CD4-positive, alpha-beta T cell treated with Interleukin-2 at 100 ng/mL for 4 hours (primary cell): ENCODE measurements at regions not wholly inside any gene's neighbourhood (a gene's known extent, or its start where the extent isn't known, plus 50 kb on each side); places are given as distances from the start of the nearest gene placed in this dataset.

Source experiments
- DNase-seq: peaks from one replicate; pipeline ENCODE4 v3.0.0-alpha.2; 2020; ENCODE audit warnings: low spot score

DNA sequence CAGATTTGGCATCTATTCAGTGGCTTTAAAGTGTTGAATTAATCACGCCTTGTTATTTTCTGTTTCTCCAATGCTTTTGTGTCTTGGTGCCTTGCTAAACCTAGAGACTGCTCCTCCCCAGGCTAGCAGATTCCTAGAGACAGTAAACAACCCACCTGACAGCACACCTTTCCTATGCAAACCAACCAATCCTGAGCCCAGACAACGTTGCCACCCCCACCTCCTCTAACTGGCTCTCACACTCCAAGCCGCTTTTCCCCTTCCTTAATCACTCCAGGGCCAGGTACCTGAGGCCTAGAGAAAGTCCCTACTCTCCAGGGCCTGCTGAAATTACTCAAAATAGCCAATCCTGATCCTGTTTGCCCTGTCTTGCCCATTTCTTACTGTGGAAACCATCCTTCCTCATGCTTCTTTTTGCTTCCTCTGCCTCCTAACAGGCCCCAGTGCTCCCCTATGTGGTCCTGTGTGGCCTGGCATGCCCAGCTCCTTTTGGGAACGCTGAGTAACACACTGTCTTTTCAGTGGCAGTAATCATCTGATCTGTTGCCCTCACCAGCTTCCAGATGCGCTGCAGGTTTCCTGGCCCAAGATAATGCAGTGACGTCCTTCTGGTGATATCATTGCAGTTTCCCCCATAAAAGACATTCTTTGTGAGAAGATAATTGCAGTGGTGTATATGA, 53.4 kb downstream of the GAS1 start:
- no peak for DNase-seq

DNA sequence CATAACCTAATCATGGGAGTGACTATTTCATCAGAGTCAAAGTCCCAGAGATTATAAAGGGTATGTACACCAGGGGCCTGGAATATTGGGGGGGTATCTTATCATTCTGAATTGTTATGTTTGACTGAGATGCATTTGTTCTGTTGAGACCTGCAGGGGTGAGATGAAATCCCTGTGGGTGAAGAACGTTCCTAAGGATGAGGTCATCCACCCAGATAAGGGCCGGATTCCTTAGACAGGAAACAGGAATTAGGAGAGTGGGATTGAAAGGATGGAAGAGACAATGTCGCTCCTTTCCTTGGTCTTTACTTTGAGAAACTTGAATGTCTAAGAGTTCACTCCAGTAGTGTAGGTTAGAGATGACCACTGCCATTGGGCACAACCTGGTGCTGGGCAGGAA, 54.7 kb downstream of the GAS1 start:
- no peak for DNase-seq

- DNase-seq: no peak
Observed at GRCh38 chr9:86891886-86892437, 55.3 kb downstream of the GAS1 start.

DNA sequence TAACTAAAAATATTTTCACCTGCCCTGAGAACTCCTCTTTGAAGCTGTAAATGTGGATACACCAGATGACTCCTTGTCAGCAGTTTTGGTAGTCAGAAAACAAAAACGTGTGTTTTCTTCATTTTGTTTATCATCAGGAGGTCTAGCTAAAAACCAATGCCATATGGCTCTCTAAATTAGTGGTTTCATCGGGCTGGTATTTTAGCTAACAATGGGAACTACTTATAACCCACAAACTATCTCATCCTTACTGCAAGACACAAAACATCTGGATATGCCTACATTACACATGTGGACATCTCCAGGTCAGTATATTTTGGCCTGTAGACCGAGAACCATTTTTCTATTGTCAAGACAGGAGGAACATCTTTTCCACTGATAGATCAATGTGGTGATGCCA, 56.2 kb downstream of the GAS1 start:
- DNase-seq: no peak

DNA sequence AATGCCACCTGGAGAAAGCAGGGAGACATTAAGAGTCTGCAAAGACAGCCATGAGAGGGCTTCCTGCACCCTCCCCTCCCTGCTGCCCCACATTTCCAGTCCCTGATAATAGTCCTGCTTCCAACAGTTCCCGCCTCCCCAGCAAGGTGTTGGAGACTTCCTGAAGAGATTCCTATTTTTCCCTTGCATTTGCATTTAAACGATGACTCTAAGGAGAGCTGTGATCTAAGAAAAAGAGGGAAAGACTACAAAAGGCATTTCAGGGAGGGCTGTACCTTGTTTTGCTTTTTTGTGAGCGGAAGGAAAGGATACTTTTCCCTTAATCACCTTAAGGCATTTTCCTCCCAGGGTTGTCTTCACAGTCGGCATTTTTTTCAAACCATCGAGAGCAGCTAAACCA, 62.1 kb downstream of the GAS1 start:
- no peak for DNase-seq

- DNase-seq: no peak
Observed at GRCh38 chr9:86876621-86877196, 70.6 kb downstream of the GAS1 start.

GRCh38 chr9:86868616-86869015, 78.7 kb downstream of the GAS1 start:
- DNase-seq: no peak

GRCh38 chr9:86867804-86868313, 79.4 kb downstream of the GAS1 start:
- DNase-seq: no peak

DNA sequence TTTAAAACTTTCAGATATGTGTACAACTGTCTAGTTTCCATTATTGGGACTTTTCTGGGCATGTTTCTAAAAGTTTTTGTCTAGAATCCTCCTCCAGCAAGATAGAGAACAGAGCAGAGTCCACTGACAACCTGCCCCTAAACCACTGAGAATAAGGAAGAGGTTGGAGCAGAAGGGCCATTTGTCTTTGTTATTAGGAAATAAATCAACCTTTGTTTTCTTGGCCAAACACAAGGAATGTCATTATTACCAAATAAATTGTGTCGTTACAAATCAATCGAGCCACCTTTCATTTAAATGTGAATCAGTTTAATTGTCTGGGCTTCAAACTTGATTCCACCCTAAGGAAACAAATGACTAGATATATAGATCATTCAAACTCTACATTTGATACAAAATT, 81.4 kb downstream of the GAS1 start:
- DNase-seq: no peak

DNA sequence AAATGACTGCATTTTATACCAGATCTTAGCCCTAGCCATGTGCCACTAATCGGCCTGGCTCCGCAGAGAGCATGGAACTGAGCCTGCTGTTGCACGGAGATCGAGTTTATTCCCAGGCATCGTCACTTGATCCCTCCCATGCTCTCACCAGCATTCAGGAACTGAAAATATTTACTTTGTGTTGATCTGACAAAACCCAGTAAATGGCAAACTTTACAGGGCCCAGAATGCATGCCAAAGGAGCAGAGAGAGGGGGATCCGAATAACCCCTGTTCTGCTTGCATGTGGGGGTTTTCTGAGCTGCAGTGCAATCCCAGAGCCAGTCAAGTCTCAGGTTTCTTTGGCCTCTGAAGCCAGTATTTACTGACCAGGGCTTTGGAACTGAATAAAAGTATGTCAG, 87.3 kb downstream of the GAS1 start:
- DNase-seq: no peak

- no peak for DNase-seq
Observed at GRCh38 chr9:86859056-86859455, 88.2 kb downstream of the GAS1 start.

GRCh38 chr9:86858009-86858408, 89.3 kb downstream of the GAS1 start:
- DNase-seq: no peak

DNA sequence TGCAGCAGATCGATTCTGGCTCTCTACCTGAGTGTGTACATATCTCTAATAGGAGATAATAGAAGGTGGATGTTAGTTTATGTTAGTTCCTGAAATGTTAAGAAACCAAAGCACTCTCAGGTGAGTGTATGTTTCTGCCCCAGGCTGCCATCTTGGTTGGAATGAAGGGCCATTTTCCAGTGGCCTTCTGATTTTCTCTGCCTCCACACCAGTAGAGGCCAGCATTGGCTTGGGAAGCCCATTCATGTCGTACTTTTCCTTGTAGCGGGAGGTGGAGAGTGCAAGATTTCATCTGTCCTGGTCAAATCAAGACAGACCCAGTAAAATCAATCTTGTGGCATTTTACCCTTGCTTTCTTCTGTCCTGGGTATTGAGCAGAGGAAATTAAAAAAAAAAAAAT, 91.0 kb downstream of the GAS1 start:
- DNase-seq: no peak

GRCh38 chr9:86854898-86855523, 92.3 kb downstream of the GAS1 start:
- DNase-seq: no peak

DNA sequence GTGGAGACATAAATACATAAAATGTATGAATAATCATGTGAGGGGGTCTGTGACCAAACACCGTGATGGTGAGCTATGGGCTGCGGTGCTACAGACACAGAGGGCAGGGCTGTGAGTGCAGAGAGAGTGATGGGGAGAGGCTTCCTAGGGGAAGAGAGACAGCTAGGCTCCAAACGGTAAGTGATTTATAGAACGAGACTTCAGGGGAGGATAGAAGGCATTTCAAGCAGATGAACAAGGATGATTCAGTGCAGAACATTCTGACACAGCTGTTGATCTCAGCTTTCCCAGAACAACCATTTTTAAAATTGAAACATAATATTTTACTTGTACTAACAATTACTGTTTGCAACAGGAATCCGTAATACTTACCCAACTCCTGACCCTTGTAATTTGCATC, 100.7 kb downstream of the GAS1 start:
- DNase-seq: no peak

DNA sequence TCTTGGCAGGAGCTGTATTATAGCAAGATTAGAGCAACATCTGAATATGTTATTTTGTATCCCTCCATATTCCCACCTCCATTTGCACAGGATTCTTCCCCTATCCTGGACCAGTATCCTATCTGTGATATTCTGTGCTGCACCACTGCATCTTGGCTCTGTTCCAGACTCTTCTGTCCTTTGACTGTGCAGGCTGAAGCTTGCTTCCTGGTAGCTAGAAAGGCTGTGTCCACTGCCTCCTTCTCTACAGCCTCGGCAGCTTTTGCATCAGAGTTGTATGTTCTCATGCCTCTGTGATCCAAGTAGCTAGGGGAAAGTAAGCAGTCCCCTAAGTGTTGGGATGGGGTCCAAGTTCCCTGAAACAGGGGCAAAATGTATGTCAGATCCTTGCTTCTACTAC, 104.1 kb downstream of the GAS1 start:
- no peak for DNase-seq

GRCh38 chr9:86842573-86842972, 104.7 kb downstream of the GAS1 start:
- DNase-seq: no peak

GRCh38 chr9:86839522-86839921, 107.8 kb downstream of the GAS1 start:
- DNase-seq: no peak

DNA sequence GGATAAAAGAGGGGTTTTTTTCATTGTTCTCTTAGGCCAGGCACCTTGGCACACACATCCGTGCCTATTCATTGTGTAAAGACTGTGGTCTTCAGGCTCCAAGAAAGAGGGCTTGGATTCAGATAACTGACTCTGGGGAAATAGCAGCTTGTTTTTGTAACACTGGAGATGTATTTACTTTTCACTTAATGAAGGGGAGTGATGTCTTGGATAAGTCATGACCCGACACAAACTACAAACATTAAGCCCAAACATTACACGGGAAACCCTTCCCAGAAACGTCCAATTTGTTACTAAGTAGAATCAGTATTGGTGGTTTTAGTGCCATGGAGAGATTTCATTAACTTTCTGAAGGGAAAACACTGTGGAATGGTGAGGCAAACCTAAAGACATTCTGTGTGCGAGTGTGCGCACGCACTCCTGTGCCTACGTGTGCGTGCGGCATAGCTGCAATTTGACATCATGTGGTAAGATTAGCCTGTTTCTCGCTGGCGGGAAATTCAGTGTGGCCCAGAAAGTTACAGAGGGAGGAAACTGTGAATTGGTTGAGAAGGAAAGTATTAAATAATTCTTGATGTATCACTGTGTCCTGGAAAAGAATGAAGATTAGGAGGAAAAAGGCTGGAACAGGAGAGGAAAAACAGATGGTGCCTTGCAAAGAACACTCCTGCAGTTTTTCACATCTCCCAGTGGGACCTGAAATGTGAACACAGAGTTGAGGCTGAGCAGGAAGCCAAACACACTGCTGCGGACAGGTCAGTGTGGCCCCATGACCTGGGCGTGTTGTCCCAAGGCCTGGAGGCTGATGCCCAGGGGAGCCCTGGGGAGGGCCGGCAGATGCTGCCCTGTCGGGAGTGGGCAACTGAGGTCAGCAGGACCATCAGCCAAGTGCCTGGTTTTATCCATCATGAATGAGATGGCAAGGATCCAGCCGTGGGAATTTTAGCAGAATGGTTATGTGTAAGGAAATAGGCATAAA, 108.5 kb downstream of the GAS1 start:
- no peak for DNase-seq

DNA sequence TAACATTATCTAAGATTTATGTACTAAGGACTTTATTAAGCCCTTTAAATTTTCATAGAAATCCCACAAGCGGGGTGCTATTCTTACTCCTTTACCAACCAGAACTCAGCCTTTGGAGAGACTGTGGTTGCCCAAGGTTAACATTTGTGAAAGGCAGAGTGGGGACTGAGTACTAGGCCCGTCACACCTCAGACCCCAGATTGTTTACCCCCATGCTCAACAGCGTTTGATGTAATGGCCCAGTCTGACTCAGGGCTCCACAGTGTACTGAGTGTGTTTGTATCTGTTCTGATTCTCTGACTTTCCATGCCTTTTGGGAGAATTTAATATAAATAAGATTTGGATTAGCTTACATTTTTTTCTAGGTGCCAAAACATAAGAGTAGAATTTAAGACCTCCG, 110.0 kb downstream of the GAS1 start:
- DNase-seq: no peak

GRCh38 chr9:86836797-86837196, 110.5 kb downstream of the GAS1 start:
- no peak for DNase-seq

DNA sequence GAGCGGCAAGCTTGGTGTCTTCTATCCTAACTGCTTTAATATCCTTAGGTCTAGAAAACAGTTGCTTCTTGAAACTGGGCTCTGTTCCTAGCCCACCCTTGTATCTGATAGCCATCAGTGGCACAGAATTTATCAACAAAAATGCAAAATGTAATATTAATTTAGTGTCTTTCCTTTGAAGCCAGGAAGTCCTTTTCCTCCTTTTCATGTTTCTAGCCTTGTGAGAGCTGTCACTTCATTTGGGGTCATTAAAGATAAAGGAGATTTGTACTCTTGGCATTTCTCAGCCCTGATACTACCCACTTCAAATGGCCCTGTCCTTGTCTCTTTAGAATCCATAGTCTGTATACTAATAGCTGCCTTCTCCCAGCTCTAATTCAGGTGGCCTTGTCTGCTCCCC, 111.0 kb downstream of the GAS1 start:
- no peak for DNase-seq
